Right lobe of liver (tissue), 6 donors: ENCODE measurements at regions not wholly inside any gene's neighbourhood (a gene's known extent, or its start where the extent isn't known, plus 50 kb on each side); places are given as distances from the start of the nearest gene placed in this dataset.

Experiments
- ATAC-seq, 4 donors: fragments of 200-7000 bp; cut with Tn5 transposase; one replicate each; pipeline ENCODE4 v1.9.1; 2020; ENCODE audit warnings: mild to moderate bottlenecking in 4 of 4, moderate library complexity in 4 of 4
- DNase-seq, 3 donors: peaks; one replicate each; pipeline ENCODE4 v3.0.0-alpha.2; 2020
- H3K27ac ChIP-seq, 3 donors: fragments of 200-600 bp; one replicate each; pipeline ENCODE4 v1.8.0; 2022
- H3K27me3 ChIP-seq, 2 donors: fragments of 200-600 bp; one replicate each; pipeline ENCODE4 v1.8.0; 2022
- H3K36me3 ChIP-seq, 4 donors: fragments of 200-600 bp; sonication (generic) in 1 of 4; one replicate each; pipeline versions ENCODE4 v1.5.1 to v1.8.0; 2017 to 2022; ENCODE audit warnings: control low read depth in 1 of 4
- H3K4me1 ChIP-seq, 4 donors: fragments of 200-600 bp; sonication (generic) in 1 of 4; one replicate each; pipeline versions ENCODE4 v1.5.1 to v1.8.0; 2017 to 2022; ENCODE audit warnings: control low read depth in 1 of 4
- H3K4me3 ChIP-seq, 3 donors: fragments of 200-600 bp; one replicate each; pipeline ENCODE4 v1.8.0; 2022
- H3K9me3 ChIP-seq, 4 donors: fragments of 200-600 bp; sonication (generic) in 1 of 4; one replicate each; pipeline versions ENCODE4 v1.5.1 to v1.8.0; 2017 to 2022; ENCODE audit warnings: control low read depth in 1 of 4
- POLR2A ChIP-seq: fragments of 450-650 bp; IDR thresholded peaks from one replicate; pipeline ENCODE4 v1.6.1; 2017; ENCODE audit warnings: antibody characterized with exemption, mild to moderate bottlenecking
- WGBS: methylation state at CpG from one replicate; pipeline ENCODE4 v1.1.6; 2018; ENCODE audit warnings: low coverage, low lambda C conversion rate; ENCODE audit not compliant: insufficient coverage; ENCODE audit errors: missing lambda C conversion rate; 5-methylcytosine and 5-hydroxymethylcytosine counted together
- intact Hi-C, 2 donors: fragments of 100-400 bp; cut with DNase I; formaldehyde crosslinking; loops; one replicate each; pipeline versions ENCODE4 v1.11.2 to v1.14.1; 2022
- TF ChIP-seq, protein P1 (sequence below), 4 donors: fragments of 200-600 bp in 3 of 4; fragments of 450-650 bp in 1 of 4; IDR thresholded peaks; one replicate each; pipeline versions ENCODE4 v1.5.1 to v1.8.0; 2016 to 2022; ENCODE audit warnings: antibody characterized with exemption in 4 of 4, mild to moderate bottlenecking in 2 of 4
- donor health status: DM: no; HTN: yes; CAD: no.
- donor health status: DM: no; HTN: no; CAD: no.
- donor health status: DM: no; HTN: no; CAD: no.
- donor health status: DM: no; HTN: yes; CAD: no.
- donor health status: DM: no; HTN: yes; CAD: no.

DNA sequence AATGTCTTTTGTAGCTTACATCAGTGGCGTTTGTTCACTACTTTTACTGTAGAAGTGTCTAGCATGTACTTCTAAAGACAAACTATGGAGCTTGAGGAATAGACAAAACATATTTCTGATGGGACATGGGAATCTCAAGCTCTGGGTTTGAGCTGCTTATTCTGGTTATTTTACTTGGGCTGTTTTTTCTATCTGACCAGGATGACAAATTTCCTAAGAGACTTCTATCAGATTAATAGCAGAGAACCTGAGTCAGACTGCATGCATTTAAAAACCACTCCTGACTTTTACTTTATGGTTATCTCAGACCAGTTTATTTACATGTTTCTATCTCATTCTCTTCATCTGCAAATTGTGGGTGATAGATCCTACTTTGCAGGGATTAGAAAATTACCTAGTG is 1282.3 kb upstream of the GJE1 start:
- intact Hi-C loops = no loop called here
- no peaks in the 10 kb centered on the region for H3K27me3 ChIP-seq

DNA sequence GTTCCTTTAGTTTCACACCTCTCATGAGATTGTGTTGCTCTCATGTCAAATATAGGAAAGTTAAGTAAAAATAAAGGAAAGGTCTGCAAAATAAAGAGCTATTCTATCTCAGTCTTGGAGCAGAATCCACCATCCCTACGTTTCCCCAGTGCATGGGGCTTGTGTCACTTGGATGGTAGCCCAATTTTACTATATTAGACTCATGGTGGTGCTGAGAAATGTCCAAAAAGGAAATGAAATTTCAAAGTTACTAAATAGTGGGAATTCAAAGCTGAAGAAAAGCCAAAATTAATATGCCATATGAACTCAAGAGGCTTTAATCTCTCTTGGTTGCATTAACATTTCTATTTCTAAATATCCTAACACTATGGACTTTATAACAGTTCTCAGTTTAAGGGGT is 1283.3 kb upstream of the GJE1 start:
- no peak overlapping the region for H3K27ac ChIP-seq
- intact Hi-C loops = no loop called here
- no peaks in the 10 kb centered on the region for H3K27me3 ChIP-seq
- H3K36me3 ChIP-seq = no peaks in the 10 kb centered on the region
- no peaks in the 10 kb centered on the region for H3K4me1 ChIP-seq
- DNase-seq (no peak), ATAC-seq (no peak)
- WGBS = 35% methylated on average over 1 of the region's 1 CpG
- TF ChIP-seq, protein P1, sequence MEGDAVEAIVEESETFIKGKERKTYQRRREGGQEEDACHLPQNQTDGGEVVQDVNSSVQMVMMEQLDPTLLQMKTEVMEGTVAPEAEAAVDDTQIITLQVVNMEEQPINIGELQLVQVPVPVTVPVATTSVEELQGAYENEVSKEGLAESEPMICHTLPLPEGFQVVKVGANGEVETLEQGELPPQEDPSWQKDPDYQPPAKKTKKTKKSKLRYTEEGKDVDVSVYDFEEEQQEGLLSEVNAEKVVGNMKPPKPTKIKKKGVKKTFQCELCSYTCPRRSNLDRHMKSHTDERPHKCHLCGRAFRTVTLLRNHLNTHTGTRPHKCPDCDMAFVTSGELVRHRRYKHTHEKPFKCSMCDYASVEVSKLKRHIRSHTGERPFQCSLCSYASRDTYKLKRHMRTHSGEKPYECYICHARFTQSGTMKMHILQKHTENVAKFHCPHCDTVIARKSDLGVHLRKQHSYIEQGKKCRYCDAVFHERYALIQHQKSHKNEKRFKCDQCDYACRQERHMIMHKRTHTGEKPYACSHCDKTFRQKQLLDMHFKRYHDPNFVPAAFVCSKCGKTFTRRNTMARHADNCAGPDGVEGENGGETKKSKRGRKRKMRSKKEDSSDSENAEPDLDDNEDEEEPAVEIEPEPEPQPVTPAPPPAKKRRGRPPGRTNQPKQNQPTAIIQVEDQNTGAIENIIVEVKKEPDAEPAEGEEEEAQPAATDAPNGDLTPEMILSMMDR (IDR thresholded peaks at IDR 0.05) = no peak
- no peak for TF ChIP-seq POLR2A
- no peak overlapping the region for H3K4me3 ChIP-seq
- no peaks in the 10 kb centered on the region for H3K9me3 ChIP-seq

More for the DNA sequence above, 1282.3 kb upstream of the GJE1 start:
- Histone ChIP-seq H3K36me3 (no peaks in the 10 kb centered on the region), H3K4me3 (no peak overlapping the region), H3K4me1 (no peaks in the 10 kb centered on the region), H3K27ac (no peak overlapping the region), H3K9me3 (no peaks in the 10 kb centered on the region)
- WGBS = 58% methylated on average over 1 of the region's 1 CpG
- TF ChIP-seq, protein P1 (IDR thresholded peaks at IDR 0.05) = no peak
- TF ChIP-seq POLR2A = no peak
- ATAC-seq (no peak), DNase-seq (no peak)

DNA sequence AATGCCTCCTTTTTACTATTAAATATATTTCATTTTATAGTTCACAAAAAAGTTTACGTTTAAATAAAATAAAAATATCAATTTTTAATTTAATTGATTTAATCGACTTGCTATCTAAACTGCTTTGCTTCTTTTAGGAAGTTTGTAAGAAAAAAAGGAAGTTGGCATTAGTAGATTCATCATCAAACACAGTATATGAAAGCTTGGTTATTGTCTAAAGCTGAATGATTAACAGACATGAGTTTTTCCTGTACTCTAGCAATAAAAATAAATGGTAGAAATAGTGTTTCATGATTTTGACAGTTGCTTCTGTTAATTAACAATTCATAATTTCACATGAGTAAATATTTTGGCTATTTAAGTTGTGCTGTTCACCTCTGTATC is 1285.5 kb upstream of the GJE1 start:
- H3K4me3 ChIP-seq = no peak overlapping the region
- 33% methylated on average over 2 of the region's 2 CpGs for WGBS
- no peak for ATAC-seq
- H3K27me3 ChIP-seq = no peaks in the 10 kb centered on the region
- intact Hi-C loops = no loop called here
- H3K27ac ChIP-seq = no peak overlapping the region
- no peaks in the 10 kb centered on the region for H3K9me3 ChIP-seq
- H3K36me3 ChIP-seq = no peaks in the 10 kb centered on the region
- no peak for TF ChIP-seq POLR2A
- TF ChIP-seq, protein P1 (IDR thresholded peaks at IDR 0.05) = no peak
- H3K4me1 ChIP-seq = no peaks in the 10 kb centered on the region
- no peak for DNase-seq

DNA sequence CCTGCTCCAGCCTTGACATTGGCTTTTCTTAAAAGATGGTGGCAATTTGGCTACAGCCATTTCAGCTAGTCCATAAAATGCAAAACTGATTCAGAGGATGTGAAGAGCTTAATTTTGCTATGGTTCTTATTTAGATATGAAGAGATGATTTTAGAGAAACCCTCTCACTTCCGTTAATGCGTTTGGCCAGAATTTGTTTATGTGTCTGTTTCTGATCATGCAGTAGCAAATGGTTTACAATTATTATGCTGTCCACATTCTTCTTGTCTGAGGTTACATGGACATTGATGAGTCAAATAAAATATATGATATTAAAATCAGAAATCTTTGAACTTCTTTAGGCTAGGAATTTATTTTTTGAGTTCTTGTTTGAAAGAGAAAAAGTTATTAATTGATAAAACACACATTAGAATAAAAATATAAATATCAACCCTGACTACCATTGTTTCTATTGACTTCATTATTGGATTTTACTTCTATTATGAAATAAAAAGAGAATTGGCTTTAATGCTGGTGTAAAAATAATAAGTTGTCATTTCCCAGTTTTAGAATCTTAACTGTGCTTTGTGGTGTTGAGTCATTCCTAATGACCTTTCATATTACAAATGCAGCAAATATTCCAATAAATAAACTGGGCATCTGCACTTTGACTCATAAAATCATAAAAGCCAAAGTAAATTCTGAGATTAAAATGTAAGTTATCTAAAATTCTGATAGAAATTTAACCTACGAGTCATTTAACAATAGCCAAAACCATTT is 1286.0 kb upstream of the GJE1 start:
- Histone ChIP-seq H3K4me3 (no peak overlapping the region), H3K9me3 (no peaks in the 10 kb centered on the region), H3K27ac (no peak overlapping the region), H3K36me3 (no peaks in the 10 kb centered on the region), H3K27me3 (no peaks in the 10 kb centered on the region), H3K4me1 (no peaks in the 10 kb centered on the region)
- intact Hi-C loops = no loop called here
- TF ChIP-seq POLR2A = no peak
- TF ChIP-seq, protein P1 (IDR thresholded peaks at IDR 0.05) = no peak
- WGBS = 76% methylated on average over 3 of the region's 3 CpGs
- no peak for DNase-seq
- no peak for ATAC-seq

DNA sequence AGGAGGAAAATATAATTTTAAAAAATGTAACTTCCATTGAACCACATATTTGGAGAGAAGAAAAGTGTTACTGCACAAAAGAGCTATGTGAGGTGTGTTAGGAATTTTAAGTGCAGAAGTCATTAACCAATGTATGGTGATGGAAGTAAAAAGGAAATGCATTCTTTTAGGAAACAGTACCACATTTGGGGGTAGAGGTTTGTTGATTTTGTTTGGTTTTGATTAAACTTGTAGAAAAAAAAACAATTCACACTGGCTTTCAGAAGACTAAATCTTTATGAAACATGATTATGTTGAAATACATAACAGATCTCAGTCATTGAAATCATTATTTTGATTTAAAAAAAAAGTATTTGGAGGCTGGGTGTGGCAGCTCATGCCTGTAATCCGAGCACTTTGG is 1287.0 kb upstream of the GJE1 start:
- Histone ChIP-seq H3K36me3 (no peaks in the 10 kb centered on the region), H3K9me3 (no peaks in the 10 kb centered on the region), H3K27me3 (no peaks in the 10 kb centered on the region), H3K27ac (no peak overlapping the region), H3K4me1 (no peaks in the 10 kb centered on the region), H3K4me3 (no peak overlapping the region)
- intact Hi-C loops = no loop called here
- no peak for TF ChIP-seq POLR2A
- TF ChIP-seq, protein P1 (IDR thresholded peaks at IDR 0.05) = no peak
- no peak for ATAC-seq
- no peak for DNase-seq
- 56% methylated on average over 1 of the region's 1 CpG for WGBS
